ENCODE measurements at regions not wholly inside any gene's neighbourhood (a gene's known extent, or its start where the extent isn't known, plus 50 kb on each side); places are given as distances from the start of the nearest gene placed in this dataset.

GRCh38 chr14:51805541-51805940 lies 54.9 kb upstream of the GNG2 start:
- Histone ChIP-seq H3K27ac (ENCODE audit: low read length) (no peak overlapping the region), H3K27me3 (ENCODE audit: control insufficient read depth, insufficient read depth, low read length) (no peaks in the 10 kb centered on the region), H3K4me3 (ENCODE audit: low read depth in 2 of 2, low read length in 2 of 2) (no peak overlapping the region), H3K9me3 (ENCODE audit: control insufficient read depth, insufficient read depth, low read depth, low read length) (no peaks in the 10 kb centered on the region), H3K4me1 (ENCODE audit: control insufficient read depth, insufficient read depth, low read length) (no peaks in the 10 kb centered on the region), H3K36me3 (ENCODE audit: control insufficient read depth, insufficient read depth, low read length) (no peaks in the 10 kb centered on the region)
- no TSS peak for BruUV-seq (replicated peaks)
- TF ChIP-seq TCF7L2 (IDR thresholded peaks at IDR 0.05; ENCODE audit: low read depth, low read length) (no peak), SIN3A (IDR thresholded peaks at IDR 0.05; ENCODE audit: borderline replicate concordance, insufficient read depth, low read depth, low read length) (no peak), REST (IDR thresholded peaks at IDR 0.05; ENCODE audit: insufficient read depth in 1 of 2, low read depth in 2 of 2, low read length in 1 of 2) (no peak), CTCF (IDR thresholded peaks at IDR 0.05) (no peak), POLR2AphosphoS5 (IDR thresholded peaks at IDR 0.05; ENCODE audit: low read depth, low read length) (no peak)
- DNase-seq (ENCODE audit: low read depth, low spot score) (no peak), ATAC-seq (no peak)
- intact Hi-C loops (cut with micrococcal nuclease; ENCODE audit: unreplicated experiment) (no loop called here), in situ Hi-C loops (cut with HindIII; ENCODE audit: low pct_unique_long_range_greater_than_20kb, low sequenced_read_pairs) (no loop called here)
- ChIA-PET CTCF (no interaction called here), POLR2A (no interaction called here)

- CTCF ChIA-PET, result no interaction called here
- DNase-seq (ENCODE audit: low read depth, low spot score) (no peak), ATAC-seq (no peak)
- no peak overlapping the region for H3K4me3 ChIP-seq (ENCODE audit: low read depth in 2 of 2, low read length in 2 of 2)
- TF ChIP-seq CTCF (IDR thresholded peaks at IDR 0.05) (no peak), SIN3A (IDR thresholded peaks at IDR 0.05; ENCODE audit: borderline replicate concordance, insufficient read depth, low read depth, low read length) (no peak), POLR2AphosphoS5 (IDR thresholded peaks at IDR 0.05; ENCODE audit: low read depth, low read length) (no peak), TCF7L2 (IDR thresholded peaks at IDR 0.05; ENCODE audit: low read depth, low read length) (no peak), REST (IDR thresholded peaks at IDR 0.05; ENCODE audit: insufficient read depth in 1 of 2, low read depth in 2 of 2, low read length in 1 of 2) (no peak)
- H3K36me3 ChIP-seq (ENCODE audit: control insufficient read depth, insufficient read depth, low read length), result no peaks in the 10 kb centered on the region
- BruUV-seq (replicated peaks), result no TSS peak
- POLR2A ChIA-PET, result no interaction called here
- no peak overlapping the region for H3K27ac ChIP-seq (ENCODE audit: low read length)
- no peaks in the 10 kb centered on the region for H3K9me3 ChIP-seq (ENCODE audit: control insufficient read depth, insufficient read depth, low read depth, low read length)
- intact Hi-C loops (cut with micrococcal nuclease; ENCODE audit: unreplicated experiment) (no loop called here), in situ Hi-C loops (cut with HindIII; ENCODE audit: low pct_unique_long_range_greater_than_20kb, low sequenced_read_pairs) (no loop called here)
- H3K4me1 ChIP-seq (ENCODE audit: control insufficient read depth, insufficient read depth, low read length), result no peaks in the 10 kb centered on the region
- no peaks in the 10 kb centered on the region for H3K27me3 ChIP-seq (ENCODE audit: control insufficient read depth, insufficient read depth, low read length)
Observed at GRCh38 chr14:51806026-51807023, 54.1 kb upstream of the GNG2 start.
